ENCODE measurements at regions not wholly inside any gene's neighbourhood (a gene's known extent, or its start where the extent isn't known, plus 50 kb on each side); places are given as distances from the start of the nearest gene placed in this dataset.

GRCh38 chr3:84504761-84505160 is 454.0 kb upstream of the CADM2 start:
- no peak overlapping the region for H3K4me3 ChIP-seq (ENCODE audit: low read depth in 1 of 3, low read length in 3 of 3)
- no peaks in the 10 kb centered on the region for H3K27me3 ChIP-seq (ENCODE audit: control insufficient read depth in 4 of 4, insufficient read depth in 4 of 4, low read length in 3 of 4)
- no peak for TF ChIP-seq YY1 (IDR thresholded peaks at IDR 0.05)
- no peak for TF ChIP-seq RXRA (IDR thresholded peaks at IDR 0.05)
- TF ChIP-seq FOXA2 (IDR thresholded peaks at IDR 0.05), result no peak
- no peak for TF ChIP-seq FOXA1 (IDR thresholded peaks at IDR 0.05)
- no peak for TF ChIP-seq GABPA (IDR thresholded peaks at IDR 0.05 in 1 of 2, conservative IDR thresholded peaks at IDR 0.05 in 1 of 2)
- no peak for TF ChIP-seq CTCF (IDR thresholded peaks at IDR 0.05; ENCODE audit: low read depth, low read length, missing input control)
- TF ChIP-seq RAD21 (IDR thresholded peaks at IDR 0.05), result no peak
- no peak for TF ChIP-seq HNF4G (IDR thresholded peaks at IDR 0.05)
- TF ChIP-seq SP1 (IDR thresholded peaks at IDR 0.05), result no peak
- TF ChIP-seq NR2F2 (IDR thresholded peaks at IDR 0.05), result no peak
- no peak for TF ChIP-seq MAX (IDR thresholded peaks at IDR 0.05)
- no peaks in the 10 kb centered on the region for H3K4me1 ChIP-seq (ENCODE audit: control insufficient read depth in 4 of 4, insufficient read depth in 4 of 4, low read length in 3 of 4)
- 68% methylated on average over 1 of the region's 1 CpG for WGBS
- no peaks in the 10 kb centered on the region for H3K9me3 ChIP-seq (ENCODE audit: control insufficient read depth in 4 of 4, low read length in 3 of 4)
- H3K9ac ChIP-seq (ENCODE audit: low read depth in 1 of 2, low read length in 2 of 2), result no peak overlapping the region
- H3K27ac ChIP-seq (ENCODE audit: low read depth in 1 of 2, low read length in 2 of 2), result no peak overlapping the region
- DNase-seq (ENCODE audit: low spot score), result no peak
- no peaks in the 10 kb centered on the region for H3K36me3 ChIP-seq (ENCODE audit: control insufficient read depth in 4 of 4, insufficient read depth in 3 of 4, low read depth in 1 of 4, low read length in 3 of 4)

- no peaks in the 10 kb centered on the region for H3K36me3 ChIP-seq (ENCODE audit: control insufficient read depth in 4 of 4, insufficient read depth in 3 of 4, low read depth in 1 of 4, low read length in 3 of 4)
- H3K9ac ChIP-seq (ENCODE audit: low read depth in 1 of 2, low read length in 2 of 2), result no peak overlapping the region
- no peak overlapping the region for H3K4me3 ChIP-seq (ENCODE audit: low read depth in 1 of 3, low read length in 3 of 3)
- 53% methylated on average over 3 of the region's 3 CpGs for WGBS
- TF ChIP-seq MAX (IDR thresholded peaks at IDR 0.05) (no peak), FOXA1 (IDR thresholded peaks at IDR 0.05) (no peak), JUND (IDR thresholded peaks at IDR 0.05) (no peak), TAF1 (conservative IDR thresholded peaks at IDR 0.05) (no peak), CTCF (IDR thresholded peaks at IDR 0.05; ENCODE audit: low read depth, low read length, missing input control) (no peak), YY1 (IDR thresholded peaks at IDR 0.05) (no peak)
- H3K27me3 ChIP-seq (ENCODE audit: control insufficient read depth in 4 of 4, insufficient read depth in 4 of 4, low read length in 3 of 4), result no peaks in the 10 kb centered on the region
- H3K4me1 ChIP-seq (ENCODE audit: control insufficient read depth in 4 of 4, insufficient read depth in 4 of 4, low read length in 3 of 4), result no peaks in the 10 kb centered on the region
- no peaks in the 10 kb centered on the region for H3K9me3 ChIP-seq (ENCODE audit: control insufficient read depth in 4 of 4, low read length in 3 of 4)
- no peak overlapping the region for H3K27ac ChIP-seq (ENCODE audit: low read depth in 1 of 2, low read length in 2 of 2)
- DNase-seq (ENCODE audit: low spot score), result no peak
Observed at GRCh38 chr3:84510007-84510406, 448.8 kb upstream of the CADM2 start.

GRCh38 chr3:84522893-84523292 is 435.9 kb upstream of the CADM2 start:
- 76% methylated on average over 6 of the region's 6 CpGs for WGBS
- DNase-seq (ENCODE audit: low spot score), result no peak

More at GRCh38 chr3:84522893-84523292, 435.9 kb upstream of the CADM2 start:
- no peak overlapping the region for H3K27ac ChIP-seq (ENCODE audit: low read depth in 1 of 2, low read length in 2 of 2)
- H3K9ac ChIP-seq (ENCODE audit: low read depth in 1 of 2, low read length in 2 of 2), result no peak overlapping the region
- H3K4me1 ChIP-seq (ENCODE audit: control insufficient read depth in 4 of 4, insufficient read depth in 4 of 4, low read length in 3 of 4), result no peaks in the 10 kb centered on the region
- TF ChIP-seq HNF4A (conservative IDR thresholded peaks at IDR 0.05), result no peak
- no peak overlapping the region for H3K4me3 ChIP-seq (ENCODE audit: low read depth in 1 of 3, low read length in 3 of 3)
- no peaks in the 10 kb centered on the region for H3K9me3 ChIP-seq (ENCODE audit: control insufficient read depth in 4 of 4, low read length in 3 of 4)
- H3K27me3 ChIP-seq (ENCODE audit: control insufficient read depth in 4 of 4, insufficient read depth in 4 of 4, low read length in 3 of 4), result no peaks in the 10 kb centered on the region
- no peaks in the 10 kb centered on the region for H3K36me3 ChIP-seq (ENCODE audit: control insufficient read depth in 4 of 4, insufficient read depth in 3 of 4, low read depth in 1 of 4, low read length in 3 of 4)

All from liver (tissue), 8 donors.